ENCODE measurements at regions not wholly inside any gene's neighbourhood (a gene's known extent, or its start where the extent isn't known, plus 50 kb on each side); places are given as distances from the start of the nearest gene placed in this dataset.

DNA sequence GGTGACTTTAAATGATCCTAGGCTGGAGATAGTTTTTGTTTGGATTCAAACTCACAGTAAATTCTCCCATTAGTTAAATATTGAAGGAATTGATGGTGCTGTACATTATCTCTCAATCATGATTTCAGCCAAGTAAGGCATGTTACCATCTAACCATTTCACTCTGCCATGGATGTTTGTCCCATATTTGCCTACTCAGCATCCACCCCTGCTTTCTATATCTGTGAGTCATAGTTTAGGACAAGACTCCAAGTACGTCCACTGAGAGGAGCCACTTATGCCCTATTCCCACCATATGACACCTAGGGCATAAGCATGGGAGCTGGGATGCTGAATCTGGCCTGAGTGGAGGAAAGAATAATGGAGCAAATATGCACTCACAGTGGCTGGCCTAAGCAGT, 155.2 kb downstream of the RPL10L start:
- TF ChIP-seq ZNF768 (tag by site-specific recombination; IDR thresholded peaks at IDR 0.05): no peak
- TF ChIP-seq MYNN (tag by site-specific recombination; IDR thresholded peaks at IDR 0.05; ENCODE audit: borderline replicate concordance): no peak
- TF ChIP-seq OSR2 (tag by site-specific recombination; IDR thresholded peaks at IDR 0.05): no peak
- no peak for TF ChIP-seq ZNF292 (tag by site-specific recombination; IDR thresholded peaks at IDR 0.05; ENCODE audit: borderline replicate concordance, low read depth)
- TF ChIP-seq ZNF776 (tag by site-specific recombination; IDR thresholded peaks at IDR 0.05; ENCODE audit: borderline replicate concordance): no peak
- no peak for TF ChIP-seq ZNF747 (tag by site-specific recombination; IDR thresholded peaks at IDR 0.05)
- no peak for TF ChIP-seq ZFP37 (tag by site-specific recombination; IDR thresholded peaks at IDR 0.05)
- no peak for TF ChIP-seq SETDB1 (IDR thresholded peaks at IDR 0.05; ENCODE audit: insufficient read length, low read length)
- no peak for TF ChIP-seq REPIN1 (tag by site-specific recombination; IDR thresholded peaks at IDR 0.05; ENCODE audit: low read depth)
- TF ChIP-seq ZNF133 (tag by site-specific recombination; IDR thresholded peaks at IDR 0.05): no peak
- TF ChIP-seq, protein P1, sequence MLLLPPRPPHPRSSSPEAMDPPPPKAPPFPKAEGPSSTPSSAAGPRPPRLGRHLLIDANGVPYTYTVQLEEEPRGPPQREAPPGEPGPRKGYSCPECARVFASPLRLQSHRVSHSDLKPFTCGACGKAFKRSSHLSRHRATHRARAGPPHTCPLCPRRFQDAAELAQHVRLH (tag by site-specific recombination; IDR thresholded peaks at IDR 0.05): no peak
- no peak for TF ChIP-seq ZNF843 (tag by site-specific recombination; IDR thresholded peaks at IDR 0.05)
- no peak for TF ChIP-seq ZNF792 (tag by site-specific recombination; IDR thresholded peaks at IDR 0.05)
- TF ChIP-seq ZNF544 (tag by site-specific recombination; IDR thresholded peaks at IDR 0.05): no peak
- TF ChIP-seq ZNF624 (tag by site-specific recombination; IDR thresholded peaks at IDR 0.05): no peak
- TF ChIP-seq, protein P2, sequence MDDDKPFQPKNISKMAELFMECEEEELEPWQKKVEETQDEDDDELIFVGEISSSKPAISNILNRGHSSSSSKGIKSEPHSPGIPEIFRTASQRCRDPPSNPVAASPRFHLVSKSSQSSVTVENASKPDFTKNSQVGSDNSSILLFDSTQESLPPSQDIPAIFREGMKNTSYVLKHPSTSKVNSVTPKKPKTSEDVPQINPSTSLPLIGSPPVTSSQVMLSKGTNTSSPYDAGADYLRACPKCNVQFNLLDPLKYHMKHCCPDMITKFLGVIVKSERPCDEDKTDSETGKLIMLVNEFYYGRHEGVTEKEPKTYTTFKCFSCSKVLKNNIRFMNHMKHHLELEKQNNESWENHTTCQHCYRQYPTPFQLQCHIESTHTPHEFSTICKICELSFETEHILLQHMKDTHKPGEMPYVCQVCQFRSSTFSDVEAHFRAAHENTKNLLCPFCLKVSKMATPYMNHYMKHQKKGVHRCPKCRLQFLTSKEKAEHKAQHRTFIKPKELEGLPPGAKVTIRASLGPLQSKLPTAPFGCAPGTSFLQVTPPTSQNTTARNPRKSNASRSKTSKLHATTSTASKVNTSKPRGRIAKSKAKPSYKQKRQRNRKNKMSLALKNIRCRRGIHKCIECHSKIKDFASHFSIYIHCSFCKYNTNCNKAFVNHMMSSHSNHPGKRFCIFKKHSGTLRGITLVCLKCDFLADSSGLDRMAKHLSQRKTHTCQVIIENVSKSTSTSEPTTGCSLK (tag by site-specific recombination; IDR thresholded peaks at IDR 0.05): no peak

DNA sequence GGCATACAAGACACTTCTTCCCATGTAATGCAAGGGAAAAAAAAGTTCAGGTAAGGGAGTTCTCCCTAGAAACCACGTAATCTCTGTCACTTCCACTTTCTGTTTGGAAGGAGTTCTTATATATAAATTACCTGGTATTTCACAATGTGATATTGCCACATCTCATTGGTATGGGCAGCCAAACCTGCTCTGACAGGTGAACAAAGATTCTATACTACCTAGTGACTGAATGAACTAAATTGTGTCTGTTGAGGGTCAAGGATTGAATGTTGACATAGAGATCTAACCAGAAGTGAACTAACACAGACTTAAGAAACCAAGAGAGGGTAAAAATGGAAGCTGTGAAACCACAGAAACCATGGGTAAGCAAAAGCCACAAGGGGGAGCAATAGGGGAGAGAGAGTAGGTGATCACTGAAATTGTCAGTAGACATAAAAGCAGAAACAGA, 161.3 kb downstream of the RPL10L start:
- Histone ChIP-seq H3K27ac (ENCODE audit: extremely low read depth, low read depth, low read length) (no peak overlapping the region), H3K4me3 (ENCODE audit: low read depth, low read length) (no peak overlapping the region), H3K9me3 (ENCODE audit: control insufficient read depth, insufficient read depth, low read depth, low read length) (no peaks in the 10 kb centered on the region), H3K4me1 (ENCODE audit: control insufficient read depth, insufficient read depth, low read length) (no peaks in the 10 kb centered on the region), H3K36me3 (ENCODE audit: control insufficient read depth in 2 of 2, insufficient read depth in 1 of 2, low read length in 2 of 2) (no peaks in the 10 kb centered on the region)
- peak; percentile 13; the same call in 1 of the 2 replicates for TF ChIP-seq ZNF654 (tag by site-specific recombination; IDR thresholded peaks at IDR 0.05; ENCODE audit: low read depth)
- TF ChIP-seq ZNF239 (tag by site-specific recombination; IDR thresholded peaks at IDR 0.05): no peak
- ChIA-PET CTCF (interaction anchor here (0.6 to 1.1 kb wide), 3 partner anchors 46 to 770 kb away, joined by 3 read pairs; no protein-coding TSS in a partner anchor), POLR2A (no interaction called here)

More for the DNA sequence above, 155.2 kb downstream of the RPL10L start:
- Histone ChIP-seq H3K9me3 (ENCODE audit: control insufficient read depth, insufficient read depth, low read depth, low read length) (no peaks in the 10 kb centered on the region), H3K4me1 (ENCODE audit: control insufficient read depth, insufficient read depth, low read length) (no peaks in the 10 kb centered on the region), H3K36me3 (ENCODE audit: control insufficient read depth in 2 of 2, insufficient read depth in 1 of 2, low read length in 2 of 2) (no peaks in the 10 kb centered on the region), H3K4me3 (ENCODE audit: low read depth, low read length) (no peak overlapping the region), H3K27ac (ENCODE audit: extremely low read depth, low read depth, low read length) (no peak overlapping the region)
- CTCF ChIA-PET: no interaction called here
- POLR2A ChIA-PET: no interaction called here

DNA sequence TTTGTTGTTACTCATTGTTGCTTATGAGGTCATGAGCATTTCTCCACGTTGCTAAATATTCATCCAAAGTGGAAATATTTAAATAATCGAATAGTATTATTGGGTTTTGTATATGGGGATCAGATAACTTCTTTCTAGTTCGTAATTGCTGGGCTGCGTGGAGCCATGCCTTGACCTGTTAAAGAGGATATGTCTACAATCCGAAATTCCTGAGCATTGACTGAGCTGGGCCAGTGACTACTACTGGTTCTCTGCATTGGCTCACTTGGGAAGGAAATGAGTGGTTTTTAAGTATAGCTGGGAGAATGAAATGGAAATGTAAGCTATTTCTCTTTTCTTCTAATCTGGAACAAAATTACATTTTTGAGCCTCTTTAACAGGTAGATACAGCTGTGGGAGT, 163.2 kb downstream of the RPL10L start:
- Histone ChIP-seq H3K9me3 (ENCODE audit: control insufficient read depth, insufficient read depth, low read depth, low read length) (no peaks in the 10 kb centered on the region), H3K27ac (ENCODE audit: extremely low read depth, low read depth, low read length) (no peak overlapping the region), H3K4me3 (ENCODE audit: low read depth, low read length) (no peak overlapping the region), H3K4me1 (ENCODE audit: control insufficient read depth, insufficient read depth, low read length) (no peaks in the 10 kb centered on the region), H3K36me3 (ENCODE audit: control insufficient read depth in 2 of 2, insufficient read depth in 1 of 2, low read length in 2 of 2) (no peaks in the 10 kb centered on the region)
- CTCF ChIA-PET: interaction anchor here (0.8 to 1.3 kb wide), 2 partner anchors 21 to 41 kb away, joined by 4 to 6 read pairs; no protein-coding TSS in a partner anchor
- TF ChIP-seq ZNF157 (tag by site-specific recombination; IDR thresholded peaks at IDR 0.05) (no peak), ZNF2 (tag by site-specific recombination; IDR thresholded peaks at IDR 0.05) (no peak), ZNF416 (tag by site-specific recombination; IDR thresholded peaks at IDR 0.05) (no peak), SP7 (tag by site-specific recombination; IDR thresholded peaks at IDR 0.05) (no peak), KLF1 (tag by site-specific recombination; IDR thresholded peaks at IDR 0.05) (no peak), ZNF48 (tag by site-specific recombination; IDR thresholded peaks at IDR 0.05) (no peak), ZNF335 (tag by site-specific recombination; conservative IDR thresholded peaks at IDR 0.05) (no peak)
- TF ChIP-seq, protein P3, sequence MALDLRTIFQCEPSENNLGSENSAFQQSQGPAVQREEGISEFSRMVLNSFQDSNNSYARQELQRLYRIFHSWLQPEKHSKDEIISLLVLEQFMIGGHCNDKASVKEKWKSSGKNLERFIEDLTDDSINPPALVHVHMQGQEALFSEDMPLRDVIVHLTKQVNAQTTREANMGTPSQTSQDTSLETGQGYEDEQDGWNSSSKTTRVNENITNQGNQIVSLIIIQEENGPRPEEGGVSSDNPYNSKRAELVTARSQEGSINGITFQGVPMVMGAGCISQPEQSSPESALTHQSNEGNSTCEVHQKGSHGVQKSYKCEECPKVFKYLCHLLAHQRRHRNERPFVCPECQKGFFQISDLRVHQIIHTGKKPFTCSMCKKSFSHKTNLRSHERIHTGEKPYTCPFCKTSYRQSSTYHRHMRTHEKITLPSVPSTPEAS (tag by site-specific recombination; IDR thresholded peaks at IDR 0.05): no peak
- POLR2A ChIA-PET: no interaction called here
